ENCODE measurements at regions not wholly inside any gene's neighbourhood (a gene's known extent, or its start where the extent isn't known, plus 50 kb on each side); places are given as distances from the start of the nearest gene placed in this dataset.
"Not testable (repeated sequence)": the region's sequence is repeated elsewhere in the genome, so short reads cannot be mapped to it uniquely, and the experiment has no call there.

GRCh38 chr5:92695123-92696003 lies 885.7 kb downstream of the NR2F1-AS1 start:
- intact Hi-C loops (cut with DNase I) = no loop called here

DNA sequence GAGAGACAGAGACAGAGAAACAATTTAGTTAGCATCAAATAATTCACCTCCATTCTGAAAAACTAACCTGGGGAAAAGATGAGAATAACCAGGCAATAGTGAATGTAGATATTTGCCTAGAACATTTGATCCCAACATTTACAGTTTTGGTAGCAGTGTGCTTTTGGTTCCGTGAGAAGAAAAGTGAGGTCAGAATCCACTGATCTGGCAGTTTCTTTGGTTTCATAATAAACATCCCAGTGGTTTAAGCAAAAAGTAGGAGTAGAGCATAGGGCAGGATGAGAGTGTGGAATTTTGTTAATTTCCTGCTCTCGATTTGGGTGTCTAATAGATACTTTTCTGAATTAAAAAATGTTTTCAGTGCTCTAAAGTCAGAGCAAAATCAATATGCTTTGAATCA lies 887.0 kb downstream of the NR2F1-AS1 start:
- ATAC-seq (peak; percentile 65 to 83 (median 74)), DNase-seq (no peak)
- Histone ChIP-seq H3K4me3 (no peak overlapping the region), H3K9me3 (no peaks in the 10 kb centered on the region), H3K27me3 (no peaks in the 10 kb centered on the region), H3K27ac (no peak overlapping the region), H3K4me1 (peaks cover 0 to 24% (median 2%) of the 10 kb centered on the region in 4 donors), H3K36me3 (no peaks in the 10 kb centered on the region)
- WGBS (ENCODE audit: insufficient coverage, low coverage, low lambda C conversion rate, missing lambda C conversion rate) = 20% methylated on average over 2 of the region's 2 CpGs
- TF ChIP-seq CTCF (IDR thresholded peaks at IDR 0.05) (no peak), POLR2A (IDR thresholded peaks at IDR 0.05) (no peak)
- intact Hi-C loops (cut with DNase I) = no loop called here

More at GRCh38 chr5:92695123-92696003, 885.7 kb downstream of the NR2F1-AS1 start:
- DNase-seq = no peak
- TF ChIP-seq POLR2A (IDR thresholded peaks at IDR 0.05) = no peak
- no peak for TF ChIP-seq CTCF (IDR thresholded peaks at IDR 0.05)
- Histone ChIP-seq H3K4me3 (no peak overlapping the region), H3K4me1 (peaks cover 0 to 24% (median 2%) of the 10 kb centered on the region in 4 donors), H3K36me3 (no peaks in the 10 kb centered on the region), H3K27me3 (no peaks in the 10 kb centered on the region), H3K27ac (peak overlapping the region in 2 of 3 donors; percentile 48 to 52), H3K9me3 (no peaks in the 10 kb centered on the region)
- peak; percentile 80 to 92 (median 83) for ATAC-seq
- 21% methylated on average over 5 of the region's 5 CpGs for WGBS (ENCODE audit: insufficient coverage, low coverage, low lambda C conversion rate, missing lambda C conversion rate)

GRCh38 chr5:92691955-92692354 lies 889.1 kb downstream of the NR2F1-AS1 start:
- H3K4me3 ChIP-seq; H3K9me3 ChIP-seq; H3K27ac ChIP-seq; intact Hi-C loops (cut with DNase I); H3K36me3 ChIP-seq; ATAC-seq; DNase-seq; H3K27me3 ChIP-seq: not testable (repeated sequence)
- peaks cover 0 to 34% (median 2%) of the 10 kb centered on the region in 4 donors for H3K4me1 ChIP-seq
- 97% methylated on average over 5 of the region's 5 CpGs for WGBS (ENCODE audit: insufficient coverage, low coverage, low lambda C conversion rate, missing lambda C conversion rate)

DNA sequence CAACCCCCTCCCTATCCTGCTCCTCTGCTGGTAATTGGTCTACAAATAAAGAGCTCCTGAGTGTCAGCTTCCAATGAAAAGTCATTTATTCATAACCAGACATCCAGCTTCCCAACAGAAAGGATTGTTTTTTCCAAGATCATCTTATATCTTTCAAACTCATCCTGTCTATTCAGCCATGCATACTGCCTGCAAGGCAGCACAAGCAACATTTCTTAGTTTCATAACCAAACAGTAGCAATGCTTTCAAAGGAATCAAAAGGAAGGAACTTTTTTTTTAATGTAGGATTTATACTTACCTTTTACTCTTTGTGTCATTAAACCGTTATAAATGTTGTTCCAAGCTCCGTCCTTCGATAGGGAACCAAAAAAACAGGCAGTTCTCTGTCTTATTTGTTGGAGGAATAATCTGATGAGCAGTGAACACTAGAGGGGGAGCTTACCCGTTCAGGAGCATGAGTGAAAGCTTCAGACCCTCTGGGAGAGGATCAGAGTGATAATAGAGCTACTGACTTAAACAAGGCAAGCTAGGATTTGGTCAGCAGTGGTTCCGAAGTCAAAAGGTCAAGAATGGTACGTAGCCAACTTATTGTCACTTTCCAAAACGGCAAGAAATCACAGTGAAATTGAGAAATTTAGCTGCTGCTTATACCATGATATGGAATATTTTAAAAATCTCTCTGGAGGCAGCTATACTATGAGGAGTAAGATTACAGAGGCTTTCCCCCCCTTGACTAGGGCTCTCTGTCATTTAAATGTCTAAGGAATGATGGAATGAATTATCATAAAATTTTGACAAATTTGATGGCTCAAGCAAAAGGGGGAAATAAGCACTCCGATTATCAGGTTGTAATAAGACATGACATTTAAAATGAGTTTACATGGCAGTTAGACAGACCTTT lies 892.9 kb downstream of the NR2F1-AS1 start:
- ATAC-seq = peak; percentile 97 to 99 (median 98)
- intact Hi-C loops (cut with DNase I) = no loop called here
- peak overlapping the region in 2 of 3 donors; percentile 6 to 9 for H3K27ac ChIP-seq
- 23% methylated on average over 8 of the region's 8 CpGs for WGBS (ENCODE audit: insufficient coverage, low coverage, low lambda C conversion rate, missing lambda C conversion rate)
- H3K27me3 ChIP-seq = no peaks in the 10 kb centered on the region
- H3K36me3 ChIP-seq = no peaks in the 10 kb centered on the region
- no peaks in the 10 kb centered on the region for H3K9me3 ChIP-seq
- peak in 1 of 3 donors; percentile 50 for DNase-seq
- peak overlapping the region in 1 of 3 donors; percentile 8 for H3K4me3 ChIP-seq
- peaks cover 0 to 10% (median 0%) of the 10 kb centered on the region in 4 donors for H3K4me1 ChIP-seq
- TF ChIP-seq POLR2A (IDR thresholded peaks at IDR 0.05) = no peak
- TF ChIP-seq CTCF (IDR thresholded peaks at IDR 0.05) = peak; percentile 31 to 52 (median 44)
